NCI-H510A (cell line): ENCODE measurements at regions not wholly inside any gene's neighbourhood (a gene's known extent, or its start where the extent isn't known, plus 50 kb on each side); places are given as distances from the start of the nearest gene placed in this dataset.
"Not testable (repeated sequence)": the region's sequence is repeated elsewhere in the genome, so short reads cannot be mapped to it uniquely, and the experiment has no call there.

Experiments used
- DNase-seq: peaks from one replicate; lab custom pipeline; 2025; lab: John Stamatoyannopoulos, UW

- DNase-seq, result no peak
These were observed 333.1 kb upstream of the KCNMB2 start for GRCh38 chr3:178203165-178203564.

- no peak for DNase-seq
These were observed 332.6 kb upstream of the KCNMB2 start for GRCh38 chr3:178203650-178204049.

DNA sequence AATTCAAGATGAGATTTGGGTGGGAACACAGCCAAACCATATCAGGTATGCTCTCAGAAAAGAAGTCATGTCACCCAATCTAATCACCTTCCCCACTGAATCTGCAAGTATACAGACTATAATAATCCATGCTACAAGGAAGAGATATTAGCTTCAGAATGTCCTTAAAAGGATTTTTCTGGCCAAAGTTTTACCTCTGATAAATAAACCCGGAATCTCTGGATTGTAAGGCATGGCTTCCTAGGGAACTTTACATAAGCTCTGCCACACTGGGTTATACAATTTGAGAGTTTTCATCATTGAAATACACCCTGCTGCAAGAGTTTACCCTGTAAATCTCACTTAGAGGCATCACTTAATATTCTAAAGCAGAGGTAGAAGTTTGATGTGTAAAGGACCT, 330.5 kb upstream of the KCNMB2 start:
- DNase-seq, result no peak

DNA sequence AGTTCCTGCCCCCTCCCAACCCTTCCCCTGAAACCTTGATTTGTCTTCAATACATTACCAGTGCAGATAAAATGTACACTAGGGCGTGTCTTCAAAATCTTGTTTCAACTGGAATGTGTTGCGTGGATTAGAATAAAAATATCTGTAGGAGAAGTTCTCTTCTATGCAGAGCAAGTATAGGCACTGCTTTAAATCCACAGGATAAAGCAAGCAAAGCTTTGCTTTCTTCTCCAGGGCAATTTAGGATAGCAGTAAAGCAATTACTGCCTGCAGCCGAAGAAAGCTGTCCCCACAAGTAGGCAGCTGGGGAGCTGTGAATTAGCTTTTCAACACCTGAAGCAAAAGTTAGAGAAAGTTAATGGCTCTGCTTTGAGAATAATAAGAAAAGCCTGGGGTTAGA, 329.7 kb upstream of the KCNMB2 start:
- no peak for DNase-seq

DNA sequence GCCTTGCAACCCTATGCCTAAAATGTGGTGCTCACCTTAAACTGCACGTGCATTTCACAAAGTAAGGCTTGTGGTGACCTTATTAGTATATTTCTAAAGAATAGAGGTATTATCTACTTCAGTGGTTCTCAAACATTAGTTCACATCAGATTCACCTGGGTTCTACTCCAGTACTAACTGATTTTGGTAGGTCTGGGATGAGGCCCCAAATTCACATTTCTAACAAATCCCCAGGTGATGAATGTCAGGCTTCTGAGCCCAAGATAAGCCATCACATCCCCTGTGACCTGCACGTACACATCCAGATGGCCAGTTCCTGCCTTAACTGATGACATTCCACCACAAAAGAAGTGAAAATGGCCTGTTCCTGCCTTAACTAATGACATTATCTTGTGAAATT, 329.1 kb upstream of the KCNMB2 start:
- DNase-seq, result not testable (repeated sequence)

DNA sequence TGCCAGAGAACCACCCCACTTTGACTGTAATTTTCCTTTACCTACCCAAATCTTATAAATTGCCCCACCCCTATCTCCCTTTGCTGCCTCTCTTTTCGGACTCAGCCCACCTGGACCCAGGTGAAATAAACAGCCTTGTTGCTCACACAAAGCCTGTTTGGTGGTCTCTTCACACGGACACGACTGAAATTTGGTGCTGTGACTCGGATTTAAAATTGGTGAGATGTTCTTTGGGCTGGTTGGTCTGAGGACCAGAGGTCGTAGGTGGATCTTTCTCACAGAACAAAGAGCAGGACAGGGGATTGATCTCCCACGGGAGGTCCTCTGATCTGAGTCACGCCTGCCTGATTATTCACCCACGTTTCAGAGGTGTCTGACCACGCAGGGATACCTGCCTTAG, 328.6 kb upstream of the KCNMB2 start:
- not testable (repeated sequence) for DNase-seq

GRCh38 chr3:178209116-178209515, 327.1 kb upstream of the KCNMB2 start:
- DNase-seq, result not testable (repeated sequence)

GRCh38 chr3:178209618-178210017, 326.6 kb upstream of the KCNMB2 start:
- not testable (repeated sequence) for DNase-seq

- DNase-seq, result not testable (repeated sequence)
These were observed 325.1 kb upstream of the KCNMB2 start for GRCh38 chr3:178211086-178211485.

DNA sequence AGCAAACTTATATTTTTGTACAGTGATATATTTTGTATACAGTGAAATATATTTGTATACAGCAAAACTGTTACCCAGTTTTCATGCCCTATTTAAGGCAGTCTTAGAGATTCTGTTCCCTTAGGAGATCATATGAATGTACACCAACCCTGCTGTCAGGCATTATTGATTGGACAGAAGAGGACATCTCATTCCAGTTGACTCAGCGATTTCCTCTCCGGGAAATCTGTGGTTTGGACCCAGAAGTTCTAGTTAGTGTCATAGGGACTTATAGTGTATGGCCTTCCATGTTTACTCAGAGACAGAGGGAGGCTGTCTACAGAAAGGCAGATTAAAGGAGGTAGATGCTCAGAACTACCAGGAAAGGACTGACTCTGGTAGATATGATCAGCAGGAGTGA, 318.8 kb upstream of the KCNMB2 start:
- no peak for DNase-seq

DNA sequence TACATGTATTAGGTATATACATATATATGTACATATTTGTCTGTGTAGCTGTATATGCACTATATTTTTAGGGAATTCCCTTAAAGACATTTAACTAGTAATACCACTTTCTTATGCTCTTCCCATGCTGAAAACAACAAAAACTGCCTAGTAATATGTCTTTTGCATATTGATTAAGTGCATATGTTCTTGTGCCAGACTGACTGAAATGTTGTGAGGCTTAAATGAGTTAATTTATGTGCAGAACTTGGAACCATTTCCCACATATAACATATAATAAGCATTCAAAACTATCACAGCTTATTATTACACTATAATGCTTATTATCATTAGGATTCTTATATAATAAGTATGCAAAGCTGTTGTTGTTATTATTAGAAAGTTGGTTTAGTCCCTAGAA, 318.0 kb upstream of the KCNMB2 start:
- DNase-seq, result no peak

DNA sequence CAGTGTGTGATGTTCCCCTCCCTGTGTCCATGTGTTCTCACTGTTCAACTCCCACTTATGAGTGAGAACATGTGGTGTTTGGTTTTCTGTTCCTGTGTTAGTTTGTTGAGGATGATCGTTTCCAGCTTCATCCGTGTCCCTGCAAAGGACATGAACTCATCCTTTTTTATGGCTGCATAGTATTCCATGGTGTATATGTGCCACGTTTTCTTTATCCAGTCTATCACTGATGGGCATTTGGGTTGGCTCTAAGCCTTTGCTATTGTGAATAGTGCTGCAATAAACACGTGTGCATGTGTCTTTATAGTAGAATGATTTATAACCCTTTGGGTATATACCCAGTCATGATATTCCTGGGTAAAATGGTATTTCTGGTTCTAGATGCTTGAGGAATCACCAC, 316.6 kb upstream of the KCNMB2 start:
- not testable (repeated sequence) for DNase-seq

DNA sequence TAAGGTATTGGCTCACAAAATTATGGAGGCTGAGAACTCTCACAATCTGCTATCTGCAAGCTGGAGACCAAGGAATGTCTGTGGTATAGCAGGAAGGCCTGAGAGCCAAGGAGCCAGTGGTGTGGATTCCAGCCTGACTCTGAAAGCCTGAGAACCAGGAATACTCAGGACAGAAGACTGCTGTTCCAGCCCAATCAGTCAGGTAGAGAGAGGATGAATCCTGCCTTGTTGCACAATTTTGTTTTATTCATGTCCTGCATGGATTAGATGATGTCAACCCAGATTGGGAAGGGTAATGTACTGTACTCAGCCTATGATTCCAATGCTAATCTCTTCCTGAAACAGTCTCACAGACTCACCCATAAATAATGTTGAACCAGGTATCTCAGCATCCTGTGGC, 312.4 kb upstream of the KCNMB2 start:
- no peak for DNase-seq

DNA sequence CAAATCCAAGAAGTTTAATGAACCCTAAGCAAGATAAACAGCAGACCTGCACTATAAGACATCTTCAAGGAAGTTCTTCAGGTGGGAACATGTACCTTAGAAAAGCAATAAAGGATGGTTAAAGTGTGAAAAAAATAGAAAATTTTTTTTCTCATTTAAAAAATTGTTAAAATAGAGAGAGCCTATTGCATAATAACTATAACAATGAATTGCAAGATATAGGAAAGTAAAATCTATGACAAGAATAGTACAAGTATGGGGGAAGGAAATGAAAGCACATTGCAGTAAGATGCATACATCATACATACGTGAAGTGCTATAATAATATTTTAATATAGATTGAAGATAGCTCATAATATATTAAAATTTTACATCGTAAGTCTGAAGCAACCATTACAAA, 310.1 kb upstream of the KCNMB2 start:
- DNase-seq, result no peak

DNA sequence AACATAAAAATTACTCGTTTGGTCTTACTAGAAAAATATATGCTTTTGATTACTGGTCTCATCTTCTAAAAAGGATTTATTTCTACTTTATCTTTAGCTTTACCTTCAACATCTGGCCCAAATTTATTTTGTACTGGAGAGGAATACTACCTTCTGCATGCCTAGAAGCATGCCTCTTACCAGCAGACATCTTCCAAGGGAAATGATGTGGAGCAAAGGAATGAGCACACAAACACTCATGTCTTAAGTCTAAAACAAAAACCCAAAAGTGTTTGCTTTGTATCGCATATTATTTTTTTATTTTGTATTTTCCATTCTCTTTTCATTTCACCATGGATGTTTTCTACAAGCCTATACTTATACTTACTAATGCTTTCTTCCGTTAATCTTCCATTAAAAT, 304.6 kb upstream of the KCNMB2 start:
- DNase-seq, result no peak

DNA sequence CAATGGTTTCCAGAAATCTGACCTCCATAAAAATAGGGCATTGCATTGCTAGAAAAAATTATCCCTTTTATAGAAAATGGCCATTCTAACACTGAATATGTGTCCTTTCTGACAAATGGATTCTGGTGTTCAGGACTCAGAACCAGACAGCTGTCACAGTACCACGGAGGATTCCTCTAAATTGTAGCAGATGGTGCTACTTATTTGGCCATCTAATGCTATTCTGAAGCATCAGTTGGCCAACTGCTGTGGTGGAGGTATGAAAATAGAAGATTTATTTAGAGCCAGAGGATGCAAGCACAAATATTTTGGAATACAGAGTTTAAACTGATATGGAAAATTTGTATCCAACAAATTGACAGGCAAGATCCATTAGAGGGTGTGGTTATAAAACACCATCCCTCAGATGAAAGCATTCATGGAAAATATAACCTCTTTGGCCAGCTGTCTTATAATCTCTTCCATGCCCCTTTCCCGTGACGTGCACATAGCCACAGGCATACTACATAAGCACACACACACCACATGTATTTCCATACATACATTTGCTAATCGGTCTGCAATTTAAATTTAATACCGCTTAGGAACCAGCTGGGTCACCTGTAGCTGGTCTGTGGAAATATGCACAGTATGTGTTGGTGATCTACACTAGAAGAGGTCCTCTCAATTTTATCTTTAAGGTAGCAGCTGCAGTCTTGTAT, 302.7 kb upstream of the KCNMB2 start:
- no peak for DNase-seq

DNA sequence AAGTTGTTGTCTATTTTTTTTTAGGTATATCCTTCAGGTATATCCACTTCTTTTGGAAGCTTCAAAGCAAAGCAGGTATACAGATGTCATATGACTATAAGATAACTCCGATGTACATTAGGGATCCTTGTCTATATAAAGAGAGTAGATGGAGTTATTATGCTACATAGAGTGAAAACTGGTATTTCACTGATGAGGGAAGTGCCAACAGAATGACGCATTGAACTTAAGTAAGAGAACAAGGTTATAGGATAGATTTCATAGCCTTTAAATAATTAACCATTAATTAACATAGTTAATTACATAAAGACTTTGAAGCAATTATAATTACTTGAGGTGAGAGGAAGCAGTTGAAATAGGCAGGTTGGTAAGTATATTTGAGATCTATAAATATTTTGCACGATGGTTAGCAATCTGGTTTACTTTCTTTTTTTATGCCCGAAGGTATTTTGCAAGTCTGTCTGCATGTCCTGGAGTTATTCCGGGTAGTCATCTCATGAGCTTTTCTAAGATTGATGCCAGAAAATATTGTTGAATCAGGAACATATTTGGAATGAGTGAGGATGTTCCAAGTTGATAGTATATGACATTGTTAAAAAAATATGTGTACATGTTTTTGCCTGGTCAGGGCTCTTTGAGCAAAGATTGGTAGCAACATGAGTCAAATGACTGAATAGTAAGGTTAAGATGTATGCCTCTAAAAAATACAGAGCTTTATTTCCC, 299.5 kb upstream of the KCNMB2 start:
- DNase-seq, result no peak

GRCh38 chr3:178238179-178238578, 298.1 kb upstream of the KCNMB2 start:
- DNase-seq, result no peak

- DNase-seq, result no peak
These were observed 291.2 kb upstream of the KCNMB2 start for GRCh38 chr3:178244733-178245709.

DNA sequence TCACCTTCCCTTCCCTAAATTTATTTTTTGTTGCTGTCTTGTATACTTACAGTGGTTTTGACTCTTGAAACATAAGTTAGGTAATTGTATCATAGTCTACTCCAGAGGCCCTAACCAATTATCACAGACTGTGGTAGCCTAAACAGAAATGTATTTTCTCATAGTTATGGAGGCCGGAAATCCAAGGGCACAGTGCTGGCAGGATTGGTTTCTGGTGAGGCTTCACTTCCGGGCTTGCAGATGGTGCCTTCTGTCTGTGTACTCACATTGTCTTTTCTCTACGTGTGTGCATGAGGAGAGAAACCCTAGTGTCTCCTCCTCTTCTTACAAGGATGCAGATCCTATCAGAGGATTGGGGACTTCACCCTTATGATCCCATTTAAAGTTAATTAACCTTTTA, 290.2 kb upstream of the KCNMB2 start:
- DNase-seq, result no peak

- DNase-seq, result no peak
These were observed 280.9 kb upstream of the KCNMB2 start for GRCh38 chr3:178255315-178255714.

- no peak for DNase-seq
These were observed 278.7 kb upstream of the KCNMB2 start for GRCh38 chr3:178257491-178257890.

- no peak for DNase-seq
These were observed 278.1 kb upstream of the KCNMB2 start for GRCh38 chr3:178258121-178258520.
